T-cell (primary cell): ENCODE measurements at regions not wholly inside any gene's neighbourhood (a gene's known extent, or its start where the extent isn't known, plus 50 kb on each side); places are given as distances from the start of the nearest gene placed in this dataset.

Source experiments
- ATAC-seq, 4 experiments: fragments of 200-7000 bp in 3 of 4; fragments of 150-1000 bp in 1 of 4; cut with Tn5 transposase; replicated peaks in 1 of 4; 1 replicate in 3 of 4; 2 replicates in 1 of 4; pipeline ENCODE4 v1.10.0; 2021; ENCODE audit warnings: moderate library complexity in 3 of 4, mild to moderate bottlenecking in 2 of 4, moderate number of reproducible peaks in 1 of 4
- CTCF ChIA-PET, 2 donors: fragments of 300-600 bp; sonication (Branson Sonifier 250); formaldehyde crosslinking; loops; one replicate each; lab custom pipeline; 2022; ENCODE audit warnings: antibody characterized with exemption in 2 of 2; lab: Charles Lee
- POLR2A ChIA-PET, 2 donors: fragments of 300-600 bp; sonication (Branson Sonifier 250); formaldehyde crosslinking; loops; one replicate each; lab custom pipeline; 2022; ENCODE audit warnings: antibody characterized with exemption in 2 of 2; lab: Charles Lee
- DNase-seq, 35 experiments: peaks; one replicate each; pipeline versions ENCODE4 v3.0.0 to v3.0.0-alpha.2; 2013 to 2023
- H3K27ac ChIP-seq: one replicate; pipeline ENCODE4 v1.5.1; 2013; ENCODE audit warnings: low read length
- H3K27me3 ChIP-seq, 2 experiments: replicated peaks in 1 of 2; 1 replicate in 1 of 2; 2 replicates in 1 of 2; pipeline versions ENCODE4 v1.6.1 to v1.7.0; 2013; ENCODE audit warnings: low read length in 1 of 2, mixed read lengths in 1 of 2; ENCODE audit not compliant: control insufficient read depth in 2 of 2, insufficient read depth in 2 of 2; ENCODE audit errors: extremely low read depth in 1 of 2
- H3K36me3 ChIP-seq, 2 donors: 1 replicate in 1 of 2; 2 replicates in 1 of 2; pipeline versions ENCODE4 v1.6.1 to v1.7.0; 2013; ENCODE audit warnings: low read length in 1 of 2; ENCODE audit not compliant: control insufficient read depth in 2 of 2, insufficient read depth in 1 of 2; ENCODE audit errors: extremely low read depth in 1 of 2
- H3K4me1 ChIP-seq, 2 experiments: 1 replicate in 1 of 2; 2 replicates in 1 of 2; pipeline versions ENCODE4 v1.6.1 to v1.7.0; 2013; ENCODE audit warnings: low read length in 2 of 2, mixed read lengths in 1 of 2; ENCODE audit not compliant: insufficient read depth in 2 of 2, control insufficient read depth in 1 of 2; ENCODE audit errors: extremely low read depth in 1 of 2
- H3K4me3 ChIP-seq, 2 donors: 1 replicate in 1 of 2; 2 replicates in 1 of 2; pipeline versions ENCODE4 v1.5.1 to v1.7.0; 2013; ENCODE audit warnings: mild to moderate bottlenecking in 2 of 2, low read length in 1 of 2, moderate library complexity in 1 of 2; ENCODE audit not compliant: control insufficient read depth in 1 of 2; ENCODE audit errors: extremely low read depth in 1 of 2
- H3K9me3 ChIP-seq: 2 replicates; pipeline ENCODE4 v1.7.0; 2013
- H3K27ac Mint-ChIP-seq, 2 donors: one replicate each; pipeline ENCODE4 v1.8.0; 2020 to 2021; ENCODE audit warnings: mild to moderate bottlenecking in 2 of 2, mixed read lengths in 2 of 2
- H3K27me3 Mint-ChIP-seq, 2 donors: one replicate each; pipeline ENCODE4 v1.8.0; 2021 to 2022; ENCODE audit warnings: mixed read lengths in 2 of 2
- H3K36me3 Mint-ChIP-seq: one replicate; pipeline ENCODE4 v1.8.0; 2021; ENCODE audit warnings: mixed read lengths
- H3K4me1 Mint-ChIP-seq, 3 donors: one replicate each; pipeline ENCODE4 v1.8.0; 2020 to 2022; ENCODE audit warnings: mixed read lengths in 3 of 3, mild to moderate bottlenecking in 1 of 3
- H3K4me3 Mint-ChIP-seq, 3 donors: one replicate each; pipeline ENCODE4 v1.8.0; 2020 to 2022; ENCODE audit warnings: mild to moderate bottlenecking in 3 of 3, mixed read lengths in 3 of 3, moderate library complexity in 3 of 3
- H3K9me3 Mint-ChIP-seq, 3 donors: one replicate each; pipeline ENCODE4 v1.8.0; 2020 to 2022; ENCODE audit warnings: mixed read lengths in 3 of 3
- WGBS: methylation state at CpG from one replicate; pipeline ENCODE4 v1.1.5; 2013; ENCODE audit warnings: missing lambda C conversion rate; ENCODE audit not compliant: insufficient coverage; 5-methylcytosine and 5-hydroxymethylcytosine counted together

DNA sequence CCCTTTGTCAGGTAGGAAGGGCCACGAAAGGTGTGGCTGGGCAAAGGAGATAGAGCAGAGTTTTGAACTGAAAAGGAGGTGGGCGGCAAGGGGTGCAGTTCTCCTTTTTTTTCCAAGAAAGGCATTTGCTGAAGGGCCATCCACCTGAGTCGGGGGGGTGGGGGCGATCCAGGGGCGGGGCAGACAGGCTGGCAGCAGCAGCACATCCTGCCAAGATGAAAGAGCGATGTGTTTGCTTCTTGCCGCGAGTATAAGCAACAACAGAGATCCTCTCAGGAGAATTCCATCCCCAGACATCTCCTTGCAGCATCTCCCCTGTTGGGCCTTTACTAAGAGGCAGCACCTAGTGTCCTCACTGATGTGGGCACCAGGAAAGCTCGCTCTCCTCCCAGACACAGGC is 516.5 kb downstream of the CD83 start:
- peaks cover 0 to under 1% of the 10 kb centered on the region in 2 donors for H3K27me3 Mint-ChIP-seq
- H3K9me3 ChIP-seq = no peaks in the 10 kb centered on the region
- H3K4me1 ChIP-seq = peaks cover 36 to 51% of the 10 kb centered on the region in 2 experiments
- H3K36me3 ChIP-seq = no peaks in the 10 kb centered on the region
- peak overlapping the region; percentile 46 to 81 (median 62) for H3K4me3 Mint-ChIP-seq
- ChIA-PET POLR2A (no interaction called here), CTCF (no interaction called here)
- WGBS = 16% methylated on average over 8 of the region's 9 CpGs
- H3K36me3 Mint-ChIP-seq = no peaks in the 10 kb centered on the region
- H3K4me3 ChIP-seq = peak overlapping the region in 1 of 2 donors; percentile 10
- H3K4me1 Mint-ChIP-seq = peaks cover 43 to 54% (median 54%) of the 10 kb centered on the region in 3 donors
- no peaks in the 10 kb centered on the region for H3K27me3 ChIP-seq
- DNase-seq (peak in 21 of 35 experiments; percentile 9 to 51 (median 22)), ATAC-seq (peak; percentile 49 to 64 (median 56))
- H3K9me3 Mint-ChIP-seq = no peaks in the 10 kb centered on the region
- H3K27ac Mint-ChIP-seq = peak overlapping the region; percentile 72 to 77
- no peak overlapping the region for H3K27ac ChIP-seq

GRCh38 chr6:14635195-14635594 is 517.6 kb downstream of the CD83 start:
- ATAC-seq (peak; percentile 65 to 81 (median 73)), DNase-seq (peak in 29 of 35 experiments; percentile 8 to 62 (median 26))
- Mint-ChIP-seq H3K27ac (peak overlapping the region; percentile 77 to 81), H3K4me3 (peak overlapping the region; percentile 64 to 81 (median 72)), H3K9me3 (no peaks in the 10 kb centered on the region), H3K4me1 (peaks cover 49 to 62% (median 61%) of the 10 kb centered on the region in 3 donors), H3K36me3 (no peaks in the 10 kb centered on the region), H3K27me3 (peaks cover 3 to 4% of the 10 kb centered on the region in 2 donors)
- no peaks in the 10 kb centered on the region for H3K9me3 ChIP-seq
- H3K27ac ChIP-seq = no peak overlapping the region
- H3K4me1 ChIP-seq = peaks cover 37 to 60% of the 10 kb centered on the region in 2 experiments
- ChIA-PET CTCF (no interaction called here), POLR2A (no interaction called here)
- WGBS = no CpG with 5 or more reads among the region's 1 CpG
- H3K27me3 ChIP-seq = no peaks in the 10 kb centered on the region
- H3K4me3 ChIP-seq = peak overlapping the region in 1 of 2 donors; percentile 29
- H3K36me3 ChIP-seq = no peaks in the 10 kb centered on the region

DNA sequence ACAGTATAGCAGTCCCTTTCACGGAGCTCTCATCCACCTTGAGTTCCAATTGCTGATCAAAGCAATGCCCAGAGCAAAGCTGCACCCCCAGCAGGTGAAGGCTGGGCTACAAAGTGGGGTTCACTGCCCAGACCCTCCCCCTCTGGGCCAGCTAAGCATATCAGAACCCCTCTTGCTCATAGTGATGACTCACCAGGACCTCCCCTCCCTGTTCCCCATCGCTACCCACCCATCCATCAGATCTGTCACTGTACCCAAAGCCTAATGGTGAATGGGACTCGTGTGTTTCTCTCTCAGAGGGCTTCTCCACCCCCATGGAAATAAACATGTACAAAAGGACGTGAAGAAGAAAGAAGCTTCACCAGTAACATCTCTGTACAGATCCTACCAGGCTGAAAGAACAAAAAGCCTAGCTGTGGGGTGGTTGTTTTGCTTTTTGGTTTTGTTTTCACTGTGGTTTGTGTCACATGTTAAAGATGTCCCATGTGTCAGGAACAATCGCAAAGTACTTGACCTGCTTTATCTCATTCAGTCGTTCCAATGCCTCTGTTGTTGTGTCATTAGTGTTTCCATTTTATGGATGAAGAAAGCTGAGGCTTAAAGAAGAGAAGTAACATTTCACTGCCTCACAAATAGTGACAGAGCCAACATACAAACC is 518.5 kb downstream of the CD83 start:
- ChIA-PET CTCF (interaction anchor here in 1 of 2 donors (0.7 to 1.0 kb wide), 2 partner anchors 25 to 709 kb away, joined by 3 to 4 read pairs; no protein-coding TSS in a partner anchor), POLR2A (interaction anchor here (0.5 to 0.6 kb wide), 3 partner anchors 24 to 365 kb away, joined by 3 to 5 read pairs (median 4); no protein-coding TSS in a partner anchor)
- 69% methylated on average over 1 of the region's 6 CpGs for WGBS
- peaks cover 37 to 64% of the 10 kb centered on the region in 2 experiments for H3K4me1 ChIP-seq
- ATAC-seq (peak; percentile 53 to 71 (median 64)), DNase-seq (peak in 9 of 35 experiments; percentile 9 to 58 (median 13))
- Mint-ChIP-seq H3K4me1 (peaks cover 49 to 69% (median 67%) of the 10 kb centered on the region in 3 donors), H3K27me3 (peaks cover 3 to 4% of the 10 kb centered on the region in 2 donors), H3K27ac (peak overlapping the region; percentile 80 to 91), H3K9me3 (no peaks in the 10 kb centered on the region), H3K4me3 (peak overlapping the region; percentile 63 to 81 (median 72)), H3K36me3 (no peaks in the 10 kb centered on the region)
- no peaks in the 10 kb centered on the region for H3K9me3 ChIP-seq
- H3K4me3 ChIP-seq = no peak overlapping the region
- H3K36me3 ChIP-seq = no peaks in the 10 kb centered on the region
- no peaks in the 10 kb centered on the region for H3K27me3 ChIP-seq
- H3K27ac ChIP-seq = no peak overlapping the region

DNA sequence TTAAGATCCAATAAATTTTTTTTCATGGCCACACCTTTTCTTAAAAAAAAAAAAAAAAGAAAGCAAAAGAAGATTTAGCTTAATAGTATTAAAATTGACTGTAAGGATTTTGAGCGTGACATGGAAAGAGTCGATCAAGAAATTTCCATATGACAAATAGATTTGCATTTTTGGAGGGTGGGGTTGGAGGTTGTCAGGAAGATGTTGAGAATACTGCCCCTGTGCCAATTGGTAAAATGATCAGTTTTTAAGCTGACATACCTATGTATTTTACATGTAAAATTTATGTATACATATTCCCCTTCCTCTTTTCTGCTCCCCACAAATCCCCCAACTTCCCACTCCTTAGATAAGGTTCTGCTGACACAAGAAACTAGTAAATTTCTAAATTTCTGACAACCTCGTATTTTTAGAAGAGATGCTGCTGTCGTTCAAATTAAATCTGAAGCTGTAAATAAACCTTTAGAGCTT is 520.9 kb downstream of the CD83 start:
- DNase-seq = no peak
- Histone ChIP-seq H3K36me3 (no peaks in the 10 kb centered on the region), H3K27ac (no peak overlapping the region), H3K9me3 (no peaks in the 10 kb centered on the region), H3K27me3 (no peaks in the 10 kb centered on the region), H3K4me1 (peaks cover 35 to 59% of the 10 kb centered on the region in 2 experiments), H3K4me3 (no peak overlapping the region)
- no peak for ATAC-seq
- H3K4me1 Mint-ChIP-seq = peaks cover 50 to 64% (median 64%) of the 10 kb centered on the region in 3 donors
- WGBS = no CpG with 5 or more reads among the region's 4 CpGs
- CTCF ChIA-PET = interaction anchor here (0.6 kb wide), 2 partner anchors 46 to 672 kb away, joined by 3 read pairs; no protein-coding TSS in a partner anchor
- H3K27ac Mint-ChIP-seq = peak overlapping the region in 1 of 2 donors; percentile 78
- peaks cover 3 to 4% of the 10 kb centered on the region in 2 donors for H3K27me3 Mint-ChIP-seq
- H3K4me3 Mint-ChIP-seq = no peak overlapping the region
- no peaks in the 10 kb centered on the region for H3K36me3 Mint-ChIP-seq
- no peaks in the 10 kb centered on the region for H3K9me3 Mint-ChIP-seq
- POLR2A ChIA-PET = interaction anchor here (0.7 kb wide), 2 partner anchors 616 to 1112 kb away, joined by 4 to 5 read pairs; no protein-coding TSS in a partner anchor

- peak overlapping the region in 1 of 2 donors; percentile 78 for H3K27ac Mint-ChIP-seq
- CTCF ChIA-PET = interaction anchor here (0.6 kb wide), 2 partner anchors 45 to 671 kb away, joined by 3 read pairs; no protein-coding TSS in a partner anchor
- Histone ChIP-seq H3K36me3 (no peaks in the 10 kb centered on the region), H3K27ac (no peak overlapping the region), H3K27me3 (no peaks in the 10 kb centered on the region), H3K9me3 (no peaks in the 10 kb centered on the region), H3K4me3 (no peak overlapping the region), H3K4me1 (peaks cover 28 to 56% of the 10 kb centered on the region in 2 experiments)
- WGBS = 54% methylated on average over 7 of the region's 13 CpGs
- H3K9me3 Mint-ChIP-seq = no peaks in the 10 kb centered on the region
- ATAC-seq (no peak), DNase-seq (no peak)
- peaks cover 43 to 58% (median 57%) of the 10 kb centered on the region in 3 donors for H3K4me1 Mint-ChIP-seq
- peaks cover 3 to 4% of the 10 kb centered on the region in 2 donors for H3K27me3 Mint-ChIP-seq
- POLR2A ChIA-PET = interaction anchor here (0.7 kb wide), 2 partner anchors 615 to 1113 kb away, joined by 4 to 5 read pairs; no protein-coding TSS in a partner anchor
- no peak overlapping the region for H3K4me3 Mint-ChIP-seq
- H3K36me3 Mint-ChIP-seq = no peaks in the 10 kb centered on the region
Observed at GRCh38 chr6:14638906-14639761, 521.6 kb downstream of the CD83 start.
